Glomerular visceral epithelial cell (primary cell): ENCODE measurements at regions not wholly inside any gene's neighbourhood (a gene's known extent, or its start where the extent isn't known, plus 50 kb on each side); places are given as distances from the start of the nearest gene placed in this dataset.
"Not testable (repeated sequence)": the region's sequence is repeated elsewhere in the genome, so short reads cannot be mapped to it uniquely, and the experiment has no call there.

Experiments
- DNase-seq: peaks from one replicate; pipeline ENCODE4 v3.0.0-alpha.2; 2016; ENCODE audit errors: extremely low spot score

DNA sequence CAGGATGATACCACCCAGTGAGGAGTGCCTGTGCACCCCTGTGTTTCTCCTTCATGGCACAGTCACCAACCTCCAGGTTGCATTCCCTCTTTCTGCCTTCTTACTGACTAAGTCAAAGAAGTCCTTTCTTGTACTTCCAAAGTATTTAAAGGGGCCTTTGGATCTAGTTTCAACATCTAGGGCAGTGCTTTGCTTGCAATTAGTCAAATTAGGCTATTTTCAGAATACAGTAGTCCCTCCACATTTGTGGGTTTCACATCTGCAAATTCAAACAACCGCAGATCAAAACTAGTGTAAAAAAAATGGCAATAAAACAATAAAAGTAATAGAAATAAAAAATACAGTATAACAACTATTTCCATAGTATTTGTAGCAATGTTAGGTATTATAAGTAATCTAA lies 333.9 kb upstream of the SEMA6A start:
- DNase-seq: no peak

DNA sequence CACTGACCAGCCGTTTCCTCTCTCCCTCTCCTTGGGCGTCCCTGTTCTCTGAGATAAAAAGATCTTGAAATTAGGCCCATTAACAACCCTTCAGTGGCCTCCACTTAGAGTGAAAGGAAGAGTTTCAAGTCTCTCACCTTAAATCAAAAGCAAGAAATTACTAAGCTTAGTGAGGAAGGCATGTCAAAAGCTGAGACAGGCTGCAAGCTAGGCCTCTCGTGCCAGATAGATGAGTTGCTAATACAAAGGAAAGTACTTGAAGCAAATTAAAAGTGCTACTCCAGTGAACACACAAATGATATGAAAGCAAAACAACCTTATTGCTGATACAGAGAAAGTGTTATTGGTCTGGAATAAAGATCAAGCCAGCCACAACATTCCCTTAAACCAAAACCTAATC lies 331.3 kb upstream of the SEMA6A start:
- no peak for DNase-seq

DNA sequence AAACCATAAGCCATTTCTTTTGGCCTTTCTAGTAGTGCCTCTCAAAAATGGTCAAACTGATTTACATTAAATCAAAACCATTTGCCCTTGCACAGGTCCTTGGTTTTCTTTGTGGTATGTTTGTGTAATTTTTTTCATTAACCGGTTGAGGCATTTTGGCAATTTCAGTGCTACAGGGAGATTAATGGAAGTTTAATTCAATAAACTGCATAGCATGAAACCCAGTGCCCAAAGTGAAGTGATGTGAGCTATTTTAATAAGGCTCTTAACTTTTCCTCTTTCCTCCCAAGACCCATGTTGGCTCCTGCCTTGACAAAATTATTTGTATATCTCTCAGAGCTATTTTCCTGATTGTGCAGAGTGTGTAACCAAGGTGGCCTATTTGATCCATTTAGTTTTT lies 326.2 kb upstream of the SEMA6A start:
- DNase-seq: no peak

DNA sequence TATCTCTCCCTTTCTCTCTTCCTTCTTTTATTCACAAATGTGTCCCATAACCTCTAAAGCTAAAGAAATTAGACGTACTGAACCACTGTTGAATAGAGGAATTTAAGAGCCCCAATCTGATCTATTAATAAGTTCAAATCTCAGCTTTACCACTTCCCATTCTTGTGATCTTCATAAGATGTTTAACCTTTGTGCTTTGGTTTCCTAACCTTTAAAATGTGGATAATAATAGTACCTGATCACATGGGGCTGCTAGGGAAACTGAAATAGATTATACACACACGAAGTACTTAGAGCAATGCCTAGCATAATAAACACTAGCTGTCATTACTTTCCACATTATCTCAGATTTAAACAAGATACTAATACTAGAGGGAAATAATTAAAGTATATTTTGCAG lies 324.3 kb upstream of the SEMA6A start:
- DNase-seq: no peak

DNA sequence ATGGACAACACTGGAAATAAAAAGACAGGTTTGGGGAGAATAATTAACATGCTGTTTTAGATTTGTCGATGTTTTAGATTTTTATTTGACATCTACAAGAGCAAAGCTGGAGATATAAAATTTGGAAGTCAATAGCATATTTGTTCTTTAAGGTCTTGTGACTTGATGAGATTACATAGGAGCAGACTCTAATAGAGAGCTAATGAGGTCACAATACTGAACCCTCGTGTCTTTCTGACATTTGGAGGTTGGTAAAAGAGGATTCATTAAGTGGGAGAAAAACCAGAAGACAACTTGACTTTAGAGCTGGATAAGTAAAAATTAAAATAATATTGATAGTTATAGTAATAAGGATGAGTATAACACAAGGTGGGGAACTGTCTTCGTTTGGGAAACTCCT lies 322.7 kb upstream of the SEMA6A start:
- no peak for DNase-seq

DNA sequence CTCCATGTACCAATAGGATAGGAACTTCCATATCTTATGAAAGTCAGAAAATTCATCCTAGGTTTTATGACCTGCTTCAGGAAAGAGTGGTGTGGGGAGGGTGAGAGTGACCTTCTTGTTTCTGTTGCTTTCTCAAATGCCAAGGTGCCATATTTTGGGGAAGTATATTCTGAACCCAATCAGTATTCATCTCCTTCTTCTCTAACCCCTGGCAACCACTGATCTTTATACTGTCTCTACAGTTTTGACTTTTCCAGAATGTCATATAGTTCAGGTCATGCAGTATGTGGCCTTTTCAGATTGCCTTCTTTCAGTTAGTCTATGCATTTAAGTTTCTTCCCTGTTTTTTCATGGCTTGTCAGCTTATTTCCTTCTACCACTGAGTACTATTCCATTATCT lies 321.4 kb upstream of the SEMA6A start:
- no peak for DNase-seq

DNA sequence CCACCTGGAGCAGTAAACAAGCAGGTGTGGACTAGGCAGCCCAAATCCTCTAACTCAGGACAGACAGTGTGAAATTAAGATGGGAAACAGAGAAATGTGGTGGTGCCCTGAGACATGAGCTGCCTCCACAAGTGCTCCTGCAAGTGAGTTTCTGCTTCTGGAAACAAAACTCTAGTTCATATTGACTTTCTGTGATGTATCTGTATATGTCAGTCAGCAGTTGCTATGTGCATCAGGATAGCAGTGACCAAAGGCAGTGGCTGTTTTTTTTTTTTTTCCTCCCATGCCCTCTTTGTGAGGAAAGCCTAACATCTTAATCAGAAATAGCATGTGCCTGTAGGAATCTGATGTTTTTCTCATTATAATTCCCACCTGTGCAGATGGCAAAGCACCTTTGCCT lies 318.4 kb upstream of the SEMA6A start:
- DNase-seq: no peak

DNA sequence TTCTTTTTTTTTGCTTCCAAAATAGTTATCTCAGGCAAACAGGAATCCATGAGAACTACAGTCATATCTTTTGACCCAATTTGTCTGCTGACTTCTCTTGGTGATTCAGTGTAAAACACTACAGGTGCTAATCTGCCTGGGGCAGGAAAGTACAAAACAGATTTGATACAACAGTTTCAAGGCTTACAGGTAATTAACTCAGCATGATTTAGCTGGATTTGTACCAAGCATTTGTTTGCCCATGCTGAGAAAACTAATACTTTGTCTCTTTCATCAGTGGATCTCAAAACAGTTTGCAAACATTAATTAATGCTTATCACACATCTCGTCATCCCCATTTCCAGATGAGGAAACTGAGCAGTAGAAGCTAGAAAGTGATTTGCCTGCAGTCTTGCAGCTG lies 312.5 kb upstream of the SEMA6A start:
- DNase-seq: no peak

DNA sequence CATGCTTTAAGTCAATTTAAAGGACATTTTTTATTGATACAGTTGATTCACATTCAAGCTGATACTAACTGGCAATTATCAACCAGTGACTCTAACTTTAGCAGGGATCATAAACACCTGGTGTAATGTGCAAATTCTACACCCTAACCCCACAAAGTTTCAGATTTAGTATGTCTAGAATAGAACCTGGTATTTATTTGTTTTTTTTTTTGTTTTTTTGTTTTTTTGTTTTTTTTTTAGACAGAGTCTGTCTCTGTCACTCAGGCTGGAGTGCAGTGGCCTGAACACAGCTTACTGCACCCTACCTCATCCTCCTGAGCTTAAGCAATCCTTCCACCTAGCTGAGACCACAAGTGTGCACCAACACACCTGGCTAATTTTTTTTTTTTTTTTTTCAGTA lies 311.2 kb upstream of the SEMA6A start:
- DNase-seq: no peak

DNA sequence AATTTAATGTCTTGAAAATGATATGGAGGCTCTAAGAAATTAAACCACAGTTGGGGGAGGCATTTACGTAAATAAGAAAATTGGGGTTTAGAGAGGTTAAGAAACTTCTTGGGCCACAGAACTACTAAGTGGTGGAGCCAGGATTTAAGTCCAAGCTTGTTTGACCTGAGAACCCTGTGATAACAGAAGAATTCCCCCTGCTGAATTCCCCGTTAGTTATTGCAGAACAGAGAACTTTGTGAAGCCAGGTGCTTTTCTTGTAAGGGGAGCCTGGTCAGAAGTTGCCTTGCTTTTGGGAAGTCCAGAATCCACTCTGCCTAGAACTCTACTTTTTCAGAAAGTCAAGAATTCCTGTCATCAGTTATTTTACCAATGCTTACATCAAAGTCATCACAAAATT lies 309.3 kb upstream of the SEMA6A start:
- DNase-seq: no peak

DNA sequence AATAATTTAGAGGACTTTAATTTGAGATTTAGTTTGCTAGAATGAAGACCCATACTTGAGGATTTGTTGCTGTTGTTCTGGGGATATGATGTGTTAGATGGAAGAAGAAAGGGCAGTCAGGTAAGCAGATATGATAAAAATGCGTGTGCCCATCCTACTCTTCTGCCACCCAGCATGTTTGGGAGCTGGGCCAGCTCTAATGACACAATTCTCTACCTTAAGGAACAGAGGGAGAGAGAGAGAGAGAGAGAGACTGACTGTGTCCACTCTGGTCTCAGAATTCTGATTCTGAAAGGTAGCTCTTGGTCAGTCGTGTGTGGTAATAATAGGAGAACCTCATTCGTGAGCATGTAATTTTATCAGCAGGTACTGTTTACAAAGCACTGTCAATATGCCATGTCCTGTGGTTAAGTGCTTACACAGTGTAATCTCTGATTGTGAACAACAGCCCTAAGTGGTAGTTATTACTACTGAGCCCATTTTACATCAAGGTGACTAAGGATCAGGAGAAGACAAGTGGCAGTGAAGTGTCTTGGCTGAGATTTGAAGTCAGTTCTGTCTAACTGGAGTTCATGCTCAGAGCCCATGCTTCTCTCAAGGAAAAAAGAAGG lies 307.4 kb upstream of the SEMA6A start:
- DNase-seq: no peak

DNA sequence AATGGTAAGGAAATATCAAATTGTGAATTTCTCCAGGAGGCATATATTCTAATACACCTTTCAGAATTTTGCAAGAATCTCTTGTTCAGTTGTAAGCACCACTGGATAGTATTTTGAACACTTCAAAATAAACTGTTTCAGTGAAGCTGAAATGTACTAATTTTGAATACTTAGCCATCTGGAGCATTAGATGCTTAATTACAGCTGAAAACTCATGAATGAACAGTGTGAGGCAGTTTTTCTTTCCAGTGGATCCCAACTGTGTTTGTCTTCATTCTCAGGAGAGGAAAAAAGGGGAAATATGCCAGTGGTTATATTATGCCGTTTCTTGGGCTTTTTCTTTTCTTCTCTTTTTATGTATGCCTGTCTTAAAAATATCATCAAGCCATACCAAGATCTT lies 306.0 kb upstream of the SEMA6A start:
- DNase-seq: no peak

DNA sequence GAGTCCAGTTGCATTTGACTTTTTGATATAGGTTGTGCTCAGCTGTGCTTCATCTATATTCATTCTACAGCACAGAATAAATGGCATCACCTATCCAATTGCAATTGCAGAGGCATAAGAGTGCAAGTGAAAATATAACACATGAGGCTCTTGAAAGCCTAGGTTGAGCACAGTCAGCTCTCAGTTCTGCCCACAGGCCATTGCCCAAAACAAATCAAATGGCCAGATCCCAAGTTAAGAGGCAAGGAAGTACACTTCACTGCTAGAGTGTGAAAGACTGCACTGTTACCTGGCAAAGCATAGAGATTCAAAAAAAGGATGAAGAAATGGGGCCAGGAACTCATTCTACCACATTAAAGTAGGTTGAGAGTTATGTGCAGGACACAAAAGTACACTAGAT lies 305.5 kb upstream of the SEMA6A start:
- DNase-seq: no peak

DNA sequence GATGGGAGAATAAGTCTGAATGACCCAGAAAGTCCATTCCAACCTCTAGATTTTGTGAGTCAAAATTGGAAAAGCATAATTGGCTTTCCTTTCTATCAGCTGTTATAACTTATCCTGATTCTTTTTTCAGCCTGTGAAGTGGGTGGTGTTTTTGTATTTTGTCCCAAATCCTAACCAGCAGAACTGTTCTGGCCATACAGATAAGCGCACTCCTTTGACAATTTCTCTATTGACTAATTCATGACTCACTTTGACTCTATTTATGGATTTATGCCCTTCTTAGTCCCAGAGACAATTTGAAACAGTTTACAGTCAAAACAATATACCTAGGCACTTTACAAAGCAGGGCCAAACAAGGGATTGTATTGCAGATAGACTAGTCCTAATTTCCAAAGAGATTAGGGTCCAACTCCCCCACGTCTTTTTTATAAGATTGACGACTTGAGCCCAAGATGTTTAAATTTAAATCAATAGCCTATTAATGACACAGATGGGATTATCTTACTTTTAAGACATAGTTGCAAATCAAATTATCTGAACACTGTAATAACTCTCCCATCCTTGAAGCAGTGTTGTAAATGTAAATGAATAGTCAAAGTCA lies 301.7 kb upstream of the SEMA6A start:
- no peak for DNase-seq

DNA sequence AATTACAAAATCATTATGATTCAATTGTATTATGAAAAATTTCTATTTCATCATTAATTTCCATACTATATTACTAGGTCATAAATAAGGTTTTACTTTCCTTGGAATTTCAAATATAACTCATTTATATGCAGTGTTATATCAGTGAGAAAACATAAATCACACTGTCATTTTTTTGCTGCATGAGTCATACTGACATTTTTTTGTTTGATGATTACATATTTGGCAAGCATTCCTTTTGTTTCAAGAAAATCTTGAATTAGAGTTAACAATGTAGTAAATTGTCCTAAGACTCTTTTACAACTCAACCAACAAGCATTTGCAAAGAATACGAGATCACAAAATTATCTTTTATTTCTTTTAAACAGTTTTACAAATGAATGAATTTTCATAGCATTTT lies 298.4 kb upstream of the SEMA6A start:
- DNase-seq: no peak

DNA sequence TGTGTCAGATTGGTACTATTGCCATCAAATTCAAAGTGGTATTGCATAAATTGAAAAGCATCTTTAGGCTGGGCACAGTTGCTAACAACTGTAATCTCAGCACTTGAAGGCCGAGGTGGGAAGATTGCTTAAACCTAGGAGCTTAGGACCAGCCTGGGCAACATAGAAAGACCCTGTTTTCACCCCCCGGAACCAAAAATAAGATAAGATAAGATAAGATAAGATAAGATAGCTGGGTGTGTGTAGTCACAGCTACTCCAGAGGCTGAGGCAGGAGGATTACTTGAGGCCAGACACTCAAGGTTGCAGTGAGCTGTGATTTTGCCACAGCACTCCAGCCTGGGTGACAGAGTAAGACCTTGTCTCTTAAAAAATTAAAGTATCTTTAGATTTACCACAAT lies 297.9 kb upstream of the SEMA6A start:
- no peak for DNase-seq

DNA sequence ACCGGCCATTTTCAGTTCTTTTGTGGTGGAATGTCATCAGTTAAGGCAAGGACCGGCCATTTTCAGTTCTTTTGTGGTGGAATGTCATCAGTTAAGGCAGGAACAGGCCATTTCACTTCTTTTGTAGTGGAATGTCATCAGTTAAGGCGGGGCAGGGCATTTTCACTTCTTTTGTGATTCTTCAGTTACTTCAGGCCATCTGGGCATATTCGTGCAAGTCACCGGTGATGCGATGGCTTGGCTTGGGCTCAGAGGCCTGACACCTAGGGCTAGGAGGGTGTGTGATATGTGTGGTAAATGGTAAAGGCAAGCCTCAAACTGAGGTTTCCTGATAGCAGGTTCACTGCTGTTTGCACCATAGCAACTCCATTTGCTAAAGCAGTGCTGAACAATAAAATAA lies 293.2 kb upstream of the SEMA6A start:
- not testable (repeated sequence) for DNase-seq

DNA sequence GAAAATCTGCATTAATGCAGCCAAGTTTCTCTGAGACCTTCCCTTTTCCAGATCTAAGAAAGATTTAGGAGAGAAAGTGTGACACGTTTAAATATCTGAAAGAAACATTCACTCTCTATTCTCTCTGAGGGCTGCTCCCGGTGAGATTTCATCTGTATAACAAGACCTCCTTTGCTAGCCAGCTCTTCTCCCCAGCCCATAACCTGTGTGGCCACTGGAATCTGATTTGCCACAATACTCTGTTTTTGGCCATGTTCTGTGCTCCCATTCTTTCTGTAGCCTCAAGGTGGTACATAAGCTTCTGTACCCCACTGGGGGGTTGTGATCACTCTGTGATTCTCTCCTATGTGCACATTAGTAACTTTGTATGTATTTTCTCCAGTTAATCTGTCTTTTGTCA lies 291.0 kb upstream of the SEMA6A start:
- DNase-seq: no peak

DNA sequence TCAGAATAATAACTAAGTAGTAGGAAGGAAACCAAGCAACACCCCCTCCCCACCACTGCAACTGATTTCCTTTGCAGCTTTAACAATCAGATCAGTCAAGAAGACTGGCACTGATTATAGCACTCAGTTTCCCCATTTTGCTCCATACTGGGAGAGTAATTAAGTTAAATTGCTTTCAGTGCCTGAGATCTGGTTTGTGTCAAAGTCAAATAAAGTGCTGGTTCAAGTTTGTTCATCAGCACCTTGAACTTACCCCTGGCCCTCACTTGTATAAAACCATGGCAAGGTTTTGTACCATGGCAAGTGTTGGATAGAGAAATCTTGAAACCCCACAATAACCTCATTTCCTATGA lies 290.2 kb upstream of the SEMA6A start:
- DNase-seq: no peak

DNA sequence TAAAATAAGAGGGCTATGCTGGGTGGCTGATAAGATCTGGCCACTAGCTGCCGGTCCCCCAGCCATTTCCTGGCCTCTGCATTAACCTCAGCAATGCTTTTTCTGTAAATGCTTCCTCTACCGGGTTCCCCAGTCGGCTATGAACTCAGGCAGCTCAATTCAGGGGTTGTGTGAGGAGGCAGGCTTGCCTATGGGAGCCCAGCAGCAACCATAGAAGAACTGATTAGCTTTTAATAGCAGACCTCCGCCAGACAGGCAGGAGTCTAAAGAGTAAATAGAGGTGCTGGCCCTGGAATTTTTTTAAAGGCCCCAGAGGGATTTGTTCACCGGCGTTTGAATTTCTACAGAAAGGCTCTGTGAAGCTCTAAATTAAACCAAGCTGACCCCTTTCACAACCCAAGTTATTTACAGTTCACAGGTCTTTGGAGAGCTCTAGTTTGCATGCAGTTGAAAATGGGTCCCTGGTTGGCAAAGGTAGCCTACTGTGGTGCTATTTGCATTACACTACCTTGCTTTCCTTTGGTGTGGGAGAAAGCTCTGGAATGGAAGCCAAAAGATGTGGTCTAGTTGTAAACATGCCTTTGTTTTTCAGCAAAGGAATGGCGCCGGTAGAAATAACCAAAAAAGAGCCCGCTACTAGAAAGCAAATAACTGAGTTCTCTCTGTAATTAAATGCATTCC lies 289.7 kb upstream of the SEMA6A start:
- no peak for DNase-seq

DNA sequence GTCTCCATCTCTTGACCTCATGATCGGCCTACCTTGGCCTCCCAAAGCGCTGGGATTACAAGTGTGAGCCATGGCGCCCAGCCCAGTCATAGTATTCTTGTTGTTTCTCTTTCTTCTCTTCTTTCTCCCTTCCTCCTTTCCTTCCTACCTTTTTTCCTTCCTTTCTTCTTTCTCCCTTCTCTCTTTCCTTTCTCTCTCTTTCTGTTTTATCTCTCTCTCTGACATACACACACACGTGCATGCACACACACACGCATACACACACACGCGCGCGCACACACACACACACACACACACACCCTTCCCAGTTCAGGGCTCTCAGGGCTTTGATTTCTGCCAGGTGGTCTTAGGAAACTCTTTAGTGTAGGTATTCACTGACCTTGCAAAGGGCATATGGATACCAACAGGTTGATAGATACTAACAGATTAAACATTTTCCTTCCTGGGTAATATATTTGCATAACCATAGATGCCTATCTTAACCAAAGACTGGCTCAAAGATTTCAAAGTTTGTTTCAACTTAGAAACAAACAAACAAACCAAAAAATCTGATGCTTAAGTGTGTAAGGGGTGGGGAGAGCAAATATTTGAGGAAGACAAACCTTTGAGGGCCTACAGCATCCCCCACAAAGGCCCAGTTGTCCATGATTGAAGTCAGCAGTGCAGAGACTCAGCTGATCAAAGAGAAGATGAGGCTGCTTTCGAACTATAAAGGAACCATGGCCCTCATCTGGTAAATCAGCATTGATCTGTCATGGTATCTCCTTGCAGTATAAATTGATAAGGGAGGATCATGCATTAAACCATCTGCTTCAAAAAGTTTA lies 288.2 kb upstream of the SEMA6A start:
- no peak for DNase-seq

DNA sequence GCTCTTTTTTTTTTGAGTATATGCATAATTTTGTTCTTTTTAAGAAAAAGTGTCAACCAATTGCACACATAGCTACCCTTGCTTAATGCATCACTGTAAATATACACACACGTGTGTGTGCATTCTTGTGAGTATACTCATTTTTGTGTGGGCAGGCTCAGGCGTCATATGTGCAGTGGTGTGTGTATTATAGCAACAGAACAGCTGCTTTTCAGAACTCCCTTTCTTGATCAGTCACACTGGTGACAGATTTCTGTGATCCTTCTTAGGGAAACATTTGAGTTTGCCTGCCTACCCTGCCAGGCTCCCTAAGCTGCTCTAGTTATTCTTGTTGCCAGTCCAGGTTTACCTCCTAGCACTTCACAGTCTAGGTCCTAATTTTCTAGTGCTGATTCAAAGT lies 287.0 kb upstream of the SEMA6A start:
- peak; percentile 8 for DNase-seq

DNA sequence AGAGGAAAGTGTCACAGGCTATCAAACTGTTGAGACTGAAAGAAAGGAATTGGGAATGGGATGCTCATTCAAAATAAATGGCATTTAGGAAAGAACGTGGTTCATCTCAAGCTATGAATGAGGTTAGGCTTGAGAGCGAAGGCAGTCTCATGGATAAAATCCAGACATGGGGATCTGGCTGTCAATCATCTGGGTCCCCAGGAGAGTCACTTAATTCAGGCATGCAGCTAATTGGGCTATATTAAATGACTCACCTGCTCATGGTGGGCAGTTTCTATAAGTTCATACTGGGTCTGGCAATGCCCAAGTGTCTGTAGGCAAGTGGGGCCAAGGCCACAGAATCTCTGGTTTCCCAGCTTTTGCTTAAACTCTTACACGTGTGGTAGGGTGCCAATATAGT lies 286.5 kb upstream of the SEMA6A start:
- no peak for DNase-seq
